ENCODE measurements at regions not wholly inside any gene's neighbourhood (a gene's known extent, or its start where the extent isn't known, plus 50 kb on each side); places are given as distances from the start of the nearest gene placed in this dataset.

DNA sequence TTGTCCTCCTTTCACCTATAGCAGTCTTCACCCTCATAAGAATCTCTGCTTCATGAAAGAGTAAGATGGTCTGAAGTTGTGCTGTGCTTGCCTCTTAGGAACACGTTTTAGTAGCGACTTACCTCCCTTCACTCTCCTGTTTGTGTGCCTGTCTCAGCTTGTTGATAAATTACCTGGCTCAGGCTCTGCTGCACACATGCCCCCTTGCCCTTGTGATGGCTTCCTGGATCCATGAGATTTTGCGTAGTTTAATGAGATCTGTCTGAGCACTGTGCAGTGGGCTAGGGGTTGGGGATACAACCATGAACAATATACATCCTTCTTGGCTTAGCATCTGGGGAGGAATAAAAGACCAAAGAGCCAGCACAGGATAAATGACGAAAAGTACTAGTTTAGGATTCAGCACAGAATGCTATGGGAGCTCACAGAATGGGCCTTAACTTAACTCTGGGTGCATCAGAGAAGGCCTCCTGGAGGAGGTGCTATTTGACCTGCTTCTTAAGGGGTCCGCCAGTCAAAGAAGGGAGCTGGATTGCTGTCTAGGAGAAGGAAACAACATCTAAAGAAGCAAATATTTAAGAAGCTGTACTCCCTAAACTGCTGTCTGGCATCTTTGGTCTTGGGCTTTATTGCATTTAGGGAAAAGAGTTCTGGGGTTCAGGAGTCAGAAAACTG, 175.7 kb upstream of the PLXNA2 start:
- no peak for DNase-seq (ENCODE audit: low spot score)

DNA sequence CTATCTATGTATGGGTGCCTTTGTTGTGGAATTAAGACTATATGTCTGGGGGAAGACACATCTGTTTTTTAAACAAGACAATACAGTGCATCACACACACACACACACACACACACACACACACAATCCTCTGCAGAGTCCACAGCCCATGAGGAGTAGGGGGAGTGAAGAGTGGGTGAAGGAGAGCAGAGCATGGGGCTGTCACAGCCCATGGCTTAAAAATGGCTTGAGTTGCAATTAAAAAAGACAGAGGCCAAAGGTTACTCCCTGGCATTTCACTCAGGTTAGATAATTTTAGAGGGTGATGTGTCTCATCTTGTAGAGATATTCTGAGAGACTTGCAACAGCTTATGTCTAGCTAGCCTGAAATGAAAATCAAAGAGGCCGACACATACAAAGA, 176.5 kb upstream of the PLXNA2 start:
- no peak for DNase-seq (ENCODE audit: low spot score)

DNA sequence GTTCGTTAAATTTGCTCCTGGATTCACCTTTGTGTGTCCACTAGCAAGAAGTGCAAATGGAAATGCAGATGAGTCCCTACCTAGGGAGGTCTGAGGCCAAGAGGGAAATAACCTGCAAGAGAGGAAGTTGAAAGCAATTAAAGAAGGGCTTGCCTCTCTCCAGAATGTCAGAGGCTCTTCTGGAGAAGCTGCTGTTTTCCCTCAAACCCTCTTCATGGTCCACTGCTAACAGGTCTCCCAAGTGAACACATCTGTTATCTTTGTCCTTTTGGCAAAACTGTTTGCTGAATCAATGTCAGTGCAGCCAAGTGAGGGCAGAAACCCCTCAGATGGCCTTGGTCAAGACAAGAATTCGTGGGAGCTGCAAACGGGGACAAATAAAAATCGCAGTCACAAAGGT, 177.3 kb upstream of the PLXNA2 start:
- DNase-seq (ENCODE audit: low spot score) = no peak

DNA sequence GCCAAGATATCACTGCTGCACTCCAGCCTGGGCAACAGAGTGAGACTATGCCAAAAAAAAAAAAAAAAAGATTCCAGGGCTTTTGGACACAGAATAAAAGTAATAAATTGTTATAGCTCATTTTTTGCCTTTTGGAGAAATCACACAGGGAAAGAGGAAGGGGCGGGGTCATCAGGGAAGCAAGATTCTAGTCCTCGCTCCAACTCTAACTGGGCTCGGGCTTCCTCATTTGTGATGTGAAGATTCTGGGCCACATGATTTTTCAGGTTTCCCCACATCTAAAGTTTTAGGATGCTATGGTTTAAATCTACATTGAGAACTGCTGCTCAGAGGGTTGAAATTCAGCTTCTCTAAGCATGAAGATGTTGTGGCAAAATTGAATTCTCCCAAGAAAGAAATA, 179.3 kb upstream of the PLXNA2 start:
- no peak for DNase-seq (ENCODE audit: low spot score)

DNA sequence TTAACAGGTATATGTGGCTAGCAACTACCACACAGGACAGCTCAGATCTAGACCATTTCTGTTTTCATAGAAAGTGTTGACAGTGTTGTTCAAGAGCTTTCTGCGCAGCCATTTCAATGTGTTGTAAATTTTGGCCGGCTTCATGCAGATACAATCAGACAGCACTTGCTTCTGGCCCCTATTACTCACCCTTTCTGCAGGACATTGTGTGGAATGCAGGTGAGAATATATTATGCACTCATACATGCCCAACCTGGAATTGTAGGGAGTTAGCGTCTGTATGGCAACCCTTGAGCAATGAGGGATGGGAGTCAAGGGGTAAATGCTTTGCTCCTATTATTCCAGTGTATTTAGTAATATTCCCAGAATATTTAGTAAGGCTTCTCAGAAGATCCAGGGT, 180.9 kb upstream of the PLXNA2 start:
- no peak for DNase-seq (ENCODE audit: low spot score)

DNA sequence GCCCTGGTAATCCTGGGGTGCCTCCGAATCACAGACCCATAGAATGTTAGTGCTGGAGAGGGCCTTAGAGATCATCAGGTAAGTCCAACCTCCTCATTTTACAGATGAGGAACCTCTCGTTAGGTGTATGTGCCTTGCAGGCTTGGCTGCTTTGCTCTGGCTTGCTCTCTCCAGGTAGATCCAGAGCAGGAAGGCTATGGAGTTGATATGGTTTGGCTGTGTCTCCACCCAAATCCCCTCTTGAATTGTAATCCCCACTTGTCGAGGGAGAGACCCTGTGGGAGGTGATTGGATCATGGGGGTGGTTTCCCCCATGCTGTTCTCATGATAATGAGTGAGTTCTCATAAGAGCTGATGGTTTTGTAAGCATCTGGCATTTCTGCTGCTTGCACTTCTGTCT, 186.0 kb upstream of the PLXNA2 start:
- no peak for DNase-seq (ENCODE audit: low spot score)

DNA sequence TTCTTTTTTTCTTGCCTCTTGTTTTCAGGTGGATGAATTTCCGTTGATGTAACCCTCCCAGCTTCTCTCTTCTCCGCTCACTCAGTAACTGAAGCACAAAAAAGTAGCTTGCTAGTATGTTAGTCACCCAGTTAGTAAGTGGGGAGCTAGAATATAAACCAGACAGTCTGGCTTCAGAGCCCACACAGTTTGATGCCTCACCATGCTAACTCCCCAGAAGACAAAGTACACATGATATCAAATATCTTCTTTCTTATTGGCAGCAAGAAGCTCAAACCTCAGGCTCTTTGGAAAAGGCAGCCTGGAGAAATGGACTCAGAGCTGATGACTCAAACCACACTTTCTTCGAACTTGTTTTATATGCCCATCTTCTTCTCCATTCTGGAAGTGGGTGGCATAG, 187.5 kb upstream of the PLXNA2 start:
- DNase-seq (ENCODE audit: low spot score) = no peak

DNA sequence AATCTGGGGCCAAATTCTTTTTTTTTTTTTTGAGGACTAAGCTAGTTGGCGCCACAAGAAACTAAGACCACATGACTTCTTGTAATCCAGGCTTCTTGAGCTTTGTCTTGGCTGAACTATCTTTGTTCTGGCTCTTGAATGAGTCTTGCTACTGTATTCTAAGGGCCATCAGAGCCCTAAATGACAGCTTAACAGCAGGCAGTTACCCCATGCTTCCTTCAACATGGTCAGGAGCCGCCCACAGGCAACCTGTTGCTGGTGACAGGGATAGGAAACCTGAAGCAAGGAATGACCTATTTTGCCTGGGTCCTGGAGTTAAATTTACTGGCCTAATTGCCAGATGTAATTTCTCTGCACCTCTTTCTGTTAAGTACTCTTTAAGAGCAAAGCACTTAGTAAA, 188.2 kb upstream of the PLXNA2 start:
- no peak for DNase-seq (ENCODE audit: low spot score)

DNA sequence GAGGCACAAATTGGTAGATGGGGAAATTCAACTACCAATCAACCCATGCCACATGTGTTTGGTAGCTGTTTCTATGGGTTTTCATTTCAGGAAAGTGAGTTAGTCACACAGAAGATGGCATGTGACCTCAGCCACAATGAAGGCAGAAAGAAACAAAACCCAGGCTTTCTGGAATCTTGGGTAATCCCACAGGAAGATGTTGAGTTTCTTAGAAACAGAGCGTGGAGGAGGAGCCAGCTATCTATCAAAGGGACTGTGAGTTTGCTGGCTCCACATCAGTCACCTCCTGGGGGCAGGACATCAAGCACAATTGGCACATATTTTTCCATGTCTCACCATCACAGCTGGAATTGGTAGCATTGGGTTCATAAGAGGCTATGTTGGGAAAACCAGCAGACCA, 188.9 kb upstream of the PLXNA2 start:
- no peak for DNase-seq (ENCODE audit: low spot score)

DNA sequence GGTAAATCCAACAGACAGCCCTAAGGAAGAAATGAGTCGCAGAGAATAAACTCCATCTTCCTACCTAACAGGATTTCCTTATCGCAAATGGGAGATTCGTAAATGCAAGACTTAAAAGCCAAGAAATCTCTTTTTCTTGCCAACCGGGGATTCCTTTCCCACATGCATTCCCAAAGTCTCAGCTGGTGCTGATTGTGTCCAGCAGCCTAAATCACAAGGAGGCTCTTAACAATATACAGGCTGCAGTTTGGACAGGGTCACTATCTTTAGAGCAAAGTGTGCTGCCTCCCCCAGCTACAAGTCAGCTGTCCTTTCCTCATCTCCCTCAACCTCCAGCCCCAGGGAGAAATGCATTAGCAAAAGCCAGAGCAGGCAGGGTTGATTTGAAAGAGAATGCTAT, 189.8 kb upstream of the PLXNA2 start:
- no peak for DNase-seq (ENCODE audit: low spot score)

DNA sequence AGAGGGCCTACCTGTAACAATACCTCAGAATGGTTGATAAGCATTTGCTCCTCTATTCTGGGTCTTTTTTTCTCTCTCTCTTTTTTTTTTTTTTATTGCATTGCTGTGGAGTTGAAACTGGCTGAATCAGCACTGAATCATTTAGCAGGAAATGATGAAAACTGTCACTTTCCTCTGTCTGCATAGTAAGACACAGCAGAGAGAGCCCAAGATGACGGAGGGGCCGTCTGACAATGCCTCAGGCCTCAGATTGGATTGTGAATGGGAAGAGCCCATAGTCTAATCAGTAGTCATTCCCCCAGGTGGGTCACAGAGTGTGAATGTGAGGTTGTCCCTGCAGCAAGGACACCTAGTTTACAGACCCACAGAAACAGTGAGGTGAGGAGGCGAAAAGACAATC, 193.2 kb upstream of the PLXNA2 start:
- peak; percentile 28 for DNase-seq (ENCODE audit: low spot score)

DNA sequence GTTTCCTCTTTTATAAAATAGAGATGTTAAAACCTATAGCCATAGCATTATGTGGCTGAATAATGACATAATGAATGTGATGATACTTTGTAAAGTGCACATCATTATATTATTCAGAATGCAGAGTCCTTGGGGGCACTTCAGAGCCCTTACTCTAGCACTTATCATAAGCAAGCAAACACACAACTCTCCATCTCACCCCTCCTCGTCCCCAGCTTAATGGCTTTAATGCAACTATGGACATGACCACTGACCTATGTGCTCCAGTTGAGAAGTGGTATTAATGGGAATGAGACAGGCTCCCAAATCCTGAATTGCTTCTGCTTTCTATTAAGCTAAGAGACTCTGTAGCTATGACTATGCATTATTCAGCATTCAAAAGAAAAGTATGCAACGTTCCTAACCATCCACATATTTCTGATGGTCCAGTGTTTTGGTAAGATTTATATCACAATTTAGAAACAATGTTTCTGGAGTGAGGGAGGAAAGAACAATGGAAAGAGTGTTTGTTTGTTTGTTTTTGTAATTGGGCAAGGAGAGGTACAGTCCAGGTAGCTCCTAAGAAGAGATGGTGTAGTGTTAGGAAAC, 194.0 kb upstream of the PLXNA2 start:
- DNase-seq (ENCODE audit: low spot score) = no peak

DNA sequence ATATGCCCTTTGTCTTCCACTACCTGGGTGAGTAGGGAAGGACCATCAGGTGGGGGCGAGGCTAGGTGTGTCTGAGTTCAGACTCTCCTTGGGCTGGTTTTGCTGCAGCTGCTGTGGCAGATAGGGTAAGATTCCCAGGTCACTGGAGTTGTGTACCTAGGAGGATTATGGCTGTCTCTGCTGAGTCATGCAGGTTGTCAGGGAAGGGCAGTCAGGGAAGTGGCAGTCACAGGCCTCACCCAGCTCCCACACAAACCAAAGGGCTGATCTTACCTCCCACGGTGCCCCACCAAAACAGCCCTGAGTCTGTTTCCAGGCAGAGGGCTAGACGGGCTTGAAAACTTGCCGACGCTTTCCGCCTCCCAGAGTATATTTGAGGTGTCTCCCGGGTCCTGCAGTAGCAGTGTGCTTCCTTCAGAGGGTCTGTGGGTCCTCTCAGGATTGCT, 201.6 kb upstream of the PLXNA2 start:
- DNase-seq (ENCODE audit: low spot score) = no peak

DNA sequence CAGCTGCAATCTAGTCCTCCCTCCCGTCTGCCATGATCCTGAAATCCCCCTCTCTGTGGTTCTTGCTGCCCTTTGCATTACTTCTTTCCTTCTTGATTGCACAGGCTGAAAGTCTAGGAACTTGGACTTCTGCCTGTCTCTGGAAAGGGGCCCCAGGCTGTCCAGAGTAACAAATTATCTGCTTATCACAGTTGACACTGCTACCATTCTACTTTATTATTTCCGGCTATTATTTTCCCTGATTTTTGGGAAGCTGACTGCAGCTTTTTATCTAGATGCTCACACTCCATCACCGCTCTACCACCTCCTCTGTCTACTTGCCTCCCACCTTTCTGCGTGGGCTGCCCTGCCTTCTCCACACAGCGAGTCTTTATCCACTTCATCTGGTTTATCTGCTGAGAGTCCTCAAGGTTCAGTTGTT, 202.1 kb upstream of the PLXNA2 start:
- no peak for DNase-seq (ENCODE audit: low spot score)

DNA sequence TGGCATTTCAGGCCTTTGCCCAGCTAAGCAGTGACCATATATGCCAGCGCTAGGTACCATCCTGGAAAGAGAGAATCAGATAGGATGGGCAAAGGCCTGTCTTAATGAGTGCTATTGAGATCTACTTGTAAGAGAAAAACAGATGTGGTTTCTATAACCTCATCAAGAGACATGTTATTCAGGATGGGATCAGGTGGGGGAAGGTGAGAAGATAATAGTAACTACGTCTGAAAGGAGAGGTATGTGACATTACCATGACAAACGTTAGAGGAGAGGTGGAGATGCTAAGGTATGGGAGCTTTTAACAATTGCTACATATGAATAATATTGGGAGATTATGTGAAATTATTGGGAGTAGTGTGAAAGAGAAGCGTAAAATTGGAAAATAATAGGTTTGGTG, 204.2 kb upstream of the PLXNA2 start:
- DNase-seq (ENCODE audit: low spot score) = no peak

DNA sequence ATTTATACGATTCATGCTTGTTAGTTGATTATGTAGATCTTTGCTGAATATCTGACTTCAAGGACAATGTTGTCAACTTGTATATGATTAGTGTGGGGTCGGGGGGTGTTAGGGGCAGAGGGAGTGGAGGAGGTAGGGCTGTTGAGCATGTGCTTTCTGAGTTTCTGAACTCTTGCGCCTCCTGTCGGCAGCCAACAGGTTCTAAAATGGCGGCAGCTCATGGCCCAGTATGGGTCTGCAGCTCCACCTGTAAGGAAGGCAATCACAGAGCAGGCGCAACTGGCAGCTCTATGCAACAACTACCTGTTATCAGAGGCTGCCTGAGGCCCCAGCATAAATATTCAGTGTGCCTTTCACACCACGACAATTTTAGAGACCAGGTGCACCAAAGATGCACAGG, 205.8 kb upstream of the PLXNA2 start:
- no peak for DNase-seq (ENCODE audit: low spot score)

DNA sequence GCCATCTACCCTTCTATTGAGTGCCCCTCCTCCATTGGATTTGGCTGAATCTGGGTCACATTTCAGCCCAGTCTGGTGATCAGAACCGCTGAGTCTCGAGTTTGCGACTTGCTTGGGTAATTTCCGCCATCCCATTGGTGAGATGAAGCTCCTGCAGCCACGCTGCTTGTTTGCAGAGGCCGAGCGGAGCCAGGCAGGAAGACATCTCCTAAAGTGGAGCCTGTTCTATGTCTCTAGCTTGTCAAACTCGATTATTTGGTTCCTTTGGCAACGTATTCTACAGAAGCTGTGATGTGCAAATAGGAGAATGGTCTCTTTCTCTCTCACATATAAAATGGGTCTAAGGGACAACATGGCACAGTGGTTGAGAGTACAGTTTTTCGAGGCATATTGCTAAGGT, 206.8 kb upstream of the PLXNA2 start:
- no peak for DNase-seq (ENCODE audit: low spot score)

DNA sequence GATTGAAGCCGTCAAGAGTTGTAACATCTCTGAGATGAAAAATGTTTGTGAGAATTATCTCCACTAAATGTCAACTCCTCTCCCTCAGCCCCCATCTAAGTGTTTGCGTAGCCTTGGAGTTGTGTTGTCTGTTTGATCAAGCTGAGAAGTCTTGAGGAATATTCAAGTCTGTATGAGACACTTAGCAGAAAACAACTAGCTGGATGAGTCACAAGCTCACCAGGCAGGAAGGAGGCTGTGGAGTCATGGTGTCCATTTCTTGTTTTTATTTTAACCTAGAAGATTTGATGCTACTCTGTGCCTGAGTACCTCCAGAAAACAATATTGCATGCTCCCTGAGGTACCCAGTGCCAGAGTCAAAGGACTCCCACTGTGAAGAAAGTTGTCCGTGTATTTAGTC, 211.6 kb upstream of the PLXNA2 start:
- DNase-seq (ENCODE audit: low spot score) = no peak

DNA sequence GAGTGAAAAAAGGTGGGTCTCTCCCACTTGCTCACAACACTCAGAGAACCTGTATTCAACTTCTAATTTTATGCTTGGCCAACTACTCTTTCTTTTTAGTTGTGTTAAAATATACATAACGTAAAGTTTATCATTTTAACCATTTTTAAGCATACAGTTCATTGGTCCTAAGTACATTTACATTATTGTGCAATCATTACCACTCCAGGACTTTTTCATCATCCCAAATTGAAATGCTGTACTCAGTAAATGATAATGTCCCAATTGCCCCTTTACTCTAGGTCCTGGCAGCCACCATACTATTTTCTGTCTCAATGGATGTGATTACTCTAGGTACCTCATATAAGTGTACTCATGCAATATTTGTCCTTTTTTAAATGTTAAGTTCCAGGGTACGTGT, 212.3 kb upstream of the PLXNA2 start:
- no peak for DNase-seq (ENCODE audit: low spot score)

DNA sequence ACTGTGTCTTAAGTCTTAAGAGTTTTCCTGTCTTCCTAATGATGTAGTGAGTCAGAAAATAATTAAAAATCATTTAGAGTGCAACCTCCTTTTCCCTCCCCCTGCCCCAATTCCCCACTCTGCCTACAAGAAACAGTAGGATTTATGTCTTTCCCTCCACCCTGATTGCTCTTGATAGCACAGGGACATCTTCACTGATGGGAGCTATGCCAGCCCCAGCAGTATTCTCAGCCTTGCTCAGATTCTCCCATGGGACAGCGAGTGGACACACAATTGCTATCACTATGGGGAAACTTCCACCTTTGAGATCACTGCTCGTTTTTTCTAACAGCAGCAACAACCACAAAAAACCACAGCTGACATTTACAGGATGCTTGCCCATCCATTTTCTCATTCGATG, 216.6 kb upstream of the PLXNA2 start:
- DNase-seq (ENCODE audit: low spot score) = no peak

DNA sequence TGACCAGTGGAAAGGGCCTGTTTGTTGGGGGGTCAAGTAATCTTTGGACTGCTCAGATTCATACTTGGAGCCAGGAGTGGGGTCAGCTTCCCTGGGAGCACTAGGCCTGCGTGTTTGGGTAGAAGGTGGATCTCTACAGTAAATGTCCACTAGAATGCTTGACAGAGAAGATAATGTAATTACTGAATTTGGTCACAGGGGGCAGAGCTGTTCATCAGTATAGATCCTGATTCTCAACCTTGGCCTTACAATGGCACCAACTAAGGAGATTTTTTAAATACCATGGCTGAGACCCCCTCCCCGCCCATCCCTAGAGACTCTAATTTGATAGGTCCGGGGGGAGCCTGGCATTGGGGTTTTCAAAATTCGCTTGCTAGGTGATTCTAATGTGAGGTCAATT, 217.5 kb upstream of the PLXNA2 start:
- peak; percentile 2 for DNase-seq (ENCODE audit: low spot score)

DNA sequence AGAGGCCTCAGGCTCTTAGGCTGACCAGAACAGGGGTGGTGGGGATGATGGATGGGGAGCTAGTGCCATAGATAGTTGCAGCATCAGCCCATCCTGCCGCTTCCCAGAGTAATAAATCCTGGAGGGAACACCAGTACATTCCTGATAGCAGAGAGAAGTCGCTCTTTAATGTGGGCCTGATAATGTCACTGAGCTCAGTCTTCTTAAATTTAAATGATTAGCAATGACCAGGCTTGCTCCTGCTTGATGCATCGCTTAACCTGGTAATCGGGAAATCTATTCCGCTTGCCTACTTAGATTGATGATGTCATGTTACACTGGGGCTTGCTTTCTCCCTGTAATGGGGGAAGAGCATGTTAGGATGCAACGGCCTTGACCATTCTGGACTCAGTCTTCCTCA, 218.6 kb upstream of the PLXNA2 start:
- DNase-seq (ENCODE audit: low spot score) = no peak

DNA sequence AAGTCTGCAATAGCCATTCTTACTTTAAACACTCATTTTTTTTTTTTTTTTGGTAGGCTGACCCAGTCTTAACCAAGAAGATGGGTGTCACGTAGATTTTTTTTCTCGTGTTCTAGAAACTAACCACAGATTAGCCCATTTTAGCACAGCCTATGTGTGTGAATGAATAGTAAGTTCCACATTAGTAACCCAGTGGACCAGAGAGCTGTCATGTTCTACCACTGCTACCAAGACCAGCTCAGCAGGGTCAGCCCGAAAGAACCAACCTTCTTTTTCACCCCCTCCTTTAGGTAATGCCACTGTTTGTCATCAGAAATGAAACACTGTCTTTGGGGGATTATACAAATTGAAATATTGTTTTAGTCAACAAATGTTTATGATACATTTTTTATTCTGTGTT, 221.1 kb upstream of the PLXNA2 start:
- DNase-seq (ENCODE audit: low spot score) = no peak
